HG03159 (cell line): ENCODE measurements at regions not wholly inside any gene's neighbourhood (a gene's known extent, or its start where the extent isn't known, plus 50 kb on each side); places are given as distances from the start of the nearest gene placed in this dataset.

Experiments
- ATAC-seq: cut with Tn5 transposase; IDR thresholded peaks from one replicate; pipeline ENCODE4 v1.9.1; 2021; ENCODE audit warnings: mild to moderate bottlenecking, moderate library complexity; ENCODE audit not compliant: unreplicated experiment

DNA sequence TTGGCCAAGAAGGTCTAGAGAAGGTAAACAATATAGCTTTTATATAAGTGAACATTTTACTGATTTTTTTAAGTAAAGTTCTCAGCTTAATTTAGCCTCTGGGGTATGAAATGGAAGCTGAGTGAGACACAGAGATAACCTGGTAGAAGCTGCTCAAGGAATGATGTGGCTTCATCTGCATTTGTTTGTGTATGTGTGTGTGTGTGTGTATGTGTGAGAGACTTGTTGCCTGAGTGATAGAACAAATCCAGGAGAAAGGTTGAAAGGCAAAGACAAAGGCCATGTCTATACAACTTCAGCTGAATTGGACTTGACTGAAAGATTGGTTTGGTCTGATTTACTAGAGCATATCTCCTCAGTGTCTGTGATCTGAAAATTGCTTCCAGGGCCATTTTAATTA lies 63.6 kb downstream of the PCDH7 start:
- ATAC-seq = no peak

DNA sequence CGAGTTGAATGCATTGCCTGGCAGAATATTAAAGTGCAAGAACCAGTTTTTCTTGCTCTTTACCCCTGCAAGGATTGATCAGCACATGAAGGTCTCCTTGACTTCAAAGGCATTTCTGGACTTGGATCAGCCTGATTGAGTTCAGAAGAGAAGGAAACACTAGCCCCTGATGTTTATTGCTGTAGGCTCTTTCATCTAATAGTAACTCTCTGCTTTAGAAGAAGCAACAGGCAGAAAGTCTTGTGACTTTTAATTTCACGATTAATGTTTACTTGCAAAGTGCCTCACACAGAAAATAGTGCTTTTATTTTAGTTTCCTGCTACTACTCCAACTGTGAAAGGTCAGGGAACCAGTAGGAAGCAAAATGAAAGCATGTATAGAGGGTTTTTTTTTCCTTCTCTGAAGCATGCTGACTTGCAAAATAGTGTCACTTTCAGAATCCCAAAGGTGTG lies 69.1 kb downstream of the PCDH7 start:
- no peak for ATAC-seq

DNA sequence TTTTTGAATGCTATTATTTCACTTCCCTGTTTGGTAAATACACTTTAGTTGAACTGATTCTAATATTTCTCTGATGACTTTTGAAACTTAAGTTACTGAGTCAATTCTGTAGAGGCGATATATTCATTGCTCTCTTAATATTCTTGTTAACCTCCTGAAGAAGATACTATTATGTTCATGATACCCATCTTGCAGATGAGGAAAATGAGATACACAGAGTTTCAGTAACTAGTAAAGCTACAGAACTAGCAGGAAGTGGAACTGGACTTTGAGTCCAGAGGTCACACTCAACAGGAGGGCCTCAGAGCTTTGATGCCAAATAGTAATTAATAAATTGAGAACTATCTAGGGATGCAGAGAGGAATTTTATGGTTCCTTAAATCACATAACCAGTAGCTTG lies 70.0 kb downstream of the PCDH7 start:
- ATAC-seq = no peak

DNA sequence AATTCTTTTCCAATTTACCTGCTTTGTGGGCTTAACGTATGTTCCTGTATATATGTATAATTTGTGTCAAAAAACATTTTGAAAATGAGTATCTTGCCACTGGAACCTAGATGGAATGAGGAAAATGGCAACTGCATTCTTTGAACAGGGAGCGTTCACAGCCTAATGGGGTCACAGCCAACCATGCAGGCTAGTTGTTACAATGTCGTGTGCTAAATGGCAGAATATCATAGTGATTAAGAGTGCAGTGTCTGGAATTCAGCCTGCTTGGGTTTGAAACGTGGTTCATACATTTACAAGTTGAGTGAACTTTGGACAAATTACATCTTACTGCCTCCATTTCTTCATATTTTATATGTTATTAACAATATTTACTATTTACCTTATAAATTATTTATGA lies 70.8 kb downstream of the PCDH7 start:
- no peak for ATAC-seq

DNA sequence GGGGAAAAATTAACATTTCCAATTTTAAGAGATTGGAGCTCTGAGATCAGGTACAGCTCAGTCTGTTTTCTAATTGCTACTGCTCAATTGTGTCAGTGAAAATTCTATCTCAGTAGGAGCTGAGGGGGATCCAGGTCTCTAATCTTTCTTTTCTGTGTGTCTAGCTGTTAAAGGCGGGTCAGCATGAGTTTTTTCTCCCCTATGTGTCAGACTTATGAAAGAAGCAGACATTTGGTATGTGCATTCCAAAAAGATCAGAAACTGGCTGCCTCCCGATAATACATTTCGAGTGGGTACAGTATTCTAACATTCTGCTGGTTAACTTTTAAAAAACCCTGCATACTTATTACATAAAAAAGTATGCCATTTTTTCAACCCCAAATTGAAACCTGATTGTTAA lies 72.4 kb downstream of the PCDH7 start:
- ATAC-seq = no peak

DNA sequence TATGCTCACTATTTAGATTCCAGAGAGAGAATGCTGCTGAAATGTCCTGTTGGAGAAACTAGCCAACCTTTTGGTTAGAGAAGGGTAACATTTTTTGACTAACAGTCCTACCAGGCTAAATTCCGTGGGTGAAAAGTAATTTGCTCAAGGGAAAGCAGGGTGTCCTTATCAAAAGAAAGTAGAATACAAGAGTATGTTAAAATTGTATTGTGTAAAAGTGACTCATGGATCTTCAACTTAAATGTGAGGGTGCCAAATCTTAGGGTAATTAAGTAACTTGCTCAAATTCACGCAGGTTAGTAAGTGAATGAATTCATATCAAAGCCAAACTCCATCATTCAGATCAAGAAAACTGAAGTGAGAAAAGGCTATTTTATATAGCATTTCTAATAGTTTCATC lies 81.7 kb downstream of the PCDH7 start:
- no peak for ATAC-seq

DNA sequence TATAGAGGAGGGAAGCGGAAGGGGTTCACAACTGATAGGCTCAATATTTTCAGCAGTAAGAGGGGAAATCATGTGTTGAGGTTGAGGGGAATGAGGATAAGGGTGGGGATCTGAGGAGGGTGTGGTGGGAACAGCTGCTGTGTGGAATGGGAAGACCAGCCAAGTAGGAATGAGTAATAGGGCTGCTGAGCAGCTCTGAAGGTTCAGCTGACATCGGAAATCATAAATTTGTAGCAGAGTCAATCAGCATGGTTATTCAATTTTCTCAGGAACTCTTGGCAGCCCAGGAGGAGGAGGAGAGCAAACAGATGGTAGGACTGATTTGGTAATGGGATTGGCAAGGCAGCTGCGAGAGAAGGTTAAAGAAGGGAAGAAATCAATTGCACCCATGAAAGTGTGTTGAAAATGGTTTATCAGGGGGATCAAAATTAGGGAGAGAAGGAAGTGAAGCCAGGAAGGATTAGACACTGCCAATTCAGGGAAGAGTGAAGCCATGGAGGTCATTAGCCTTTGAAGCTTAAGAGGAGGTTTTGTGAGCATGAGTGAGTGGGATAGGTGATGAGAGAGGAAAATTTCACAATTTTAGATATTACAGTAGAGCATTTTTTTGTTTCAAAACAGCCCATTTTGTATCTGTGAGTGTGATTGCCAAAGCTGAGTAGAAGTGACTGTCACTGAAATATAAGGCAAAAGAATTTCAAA lies 82.6 kb downstream of the PCDH7 start:
- ATAC-seq = no peak

DNA sequence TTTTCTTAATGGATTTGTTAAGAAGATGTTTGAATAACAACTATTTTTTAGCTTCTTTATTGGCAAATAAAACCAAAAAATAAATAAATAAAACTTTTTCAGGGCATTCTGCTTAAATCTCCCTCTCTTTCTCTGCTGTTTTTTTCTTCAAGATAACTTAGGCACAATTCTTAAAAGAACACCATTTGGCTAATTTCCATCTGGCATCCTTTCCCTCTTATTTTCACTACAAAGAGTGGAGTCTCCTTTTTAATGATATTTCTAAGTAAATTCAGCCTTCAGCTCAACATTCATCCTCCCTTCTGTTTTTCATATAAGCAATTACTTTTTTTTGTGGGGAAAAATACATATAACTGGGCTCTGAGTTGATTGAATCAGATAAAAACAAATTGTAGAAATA lies 88.1 kb downstream of the PCDH7 start:
- ATAC-seq = no peak

DNA sequence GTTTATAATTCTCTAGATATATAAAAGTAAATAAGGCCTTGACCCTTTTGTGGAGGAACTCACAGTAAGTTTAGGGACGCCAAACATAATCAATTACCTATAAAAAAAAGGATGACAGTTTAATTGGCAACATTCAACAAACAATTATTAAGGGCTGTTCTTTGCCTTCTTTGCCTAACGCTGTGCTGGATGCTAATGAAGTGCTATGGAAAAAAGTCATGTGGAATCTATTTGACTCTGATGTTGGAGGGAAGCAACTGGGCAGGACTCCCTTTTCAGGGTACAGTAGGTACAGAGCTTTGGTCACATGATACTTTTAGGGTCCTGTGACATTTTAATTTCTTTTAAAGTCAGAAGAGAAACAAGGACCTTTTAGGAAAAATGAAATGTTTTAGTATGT lies 91.1 kb downstream of the PCDH7 start:
- ATAC-seq = no peak

DNA sequence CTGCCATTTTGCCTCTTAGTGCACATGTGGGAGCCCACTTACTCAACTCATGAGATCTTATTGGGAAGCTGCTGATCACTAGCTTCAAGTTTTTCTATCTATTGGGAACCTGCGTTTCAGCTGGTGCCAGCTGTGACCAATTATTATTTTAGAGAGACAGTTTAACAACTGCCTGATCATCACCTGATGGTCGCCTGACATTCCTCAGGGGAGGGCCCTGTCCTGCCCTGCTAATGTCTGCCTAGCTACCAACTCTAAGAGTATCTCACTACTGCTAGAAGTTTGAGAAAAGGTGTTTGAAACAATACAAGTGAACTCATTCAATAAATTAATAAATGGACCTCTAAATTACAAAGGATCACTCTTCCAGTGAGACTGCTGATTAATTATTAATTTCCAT lies 95.5 kb downstream of the PCDH7 start:
- no peak for ATAC-seq

DNA sequence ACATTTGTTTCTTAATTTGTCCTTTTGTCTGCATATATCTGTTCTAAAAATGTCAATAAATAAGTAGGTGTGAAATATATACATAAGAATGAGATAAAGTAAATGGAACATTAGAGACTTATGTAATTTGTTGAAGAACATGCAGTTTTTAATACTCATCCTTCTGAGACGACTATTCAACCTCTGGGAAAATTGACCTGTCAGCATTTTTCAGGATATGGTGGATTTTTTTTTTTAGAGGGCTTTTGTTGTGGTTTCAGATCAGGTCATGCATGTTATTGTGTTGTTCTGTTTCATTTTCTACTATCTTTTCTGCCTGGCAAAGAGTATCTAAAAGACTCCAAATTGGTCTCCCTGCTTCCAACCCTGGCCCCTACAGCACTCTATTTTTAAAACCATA lies 97.3 kb downstream of the PCDH7 start:
- no peak for ATAC-seq

DNA sequence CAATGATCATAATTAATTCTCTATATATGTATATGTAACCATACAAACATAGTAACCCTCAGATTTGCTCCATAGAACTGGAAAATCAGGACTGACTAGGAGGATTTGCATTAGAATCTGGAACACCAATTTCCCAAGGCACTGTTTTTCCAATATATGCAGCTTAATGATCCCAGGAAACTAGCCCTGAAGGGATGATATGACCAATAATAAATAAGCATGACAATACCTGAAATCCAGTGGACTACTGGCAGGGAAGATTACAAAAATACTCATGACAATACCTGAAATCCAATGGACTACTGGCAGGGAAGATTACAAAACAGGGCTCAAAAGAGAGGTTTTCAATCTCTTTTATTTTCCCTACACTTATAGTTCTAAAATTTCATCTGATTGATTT lies 98.4 kb downstream of the PCDH7 start:
- ATAC-seq = no peak

DNA sequence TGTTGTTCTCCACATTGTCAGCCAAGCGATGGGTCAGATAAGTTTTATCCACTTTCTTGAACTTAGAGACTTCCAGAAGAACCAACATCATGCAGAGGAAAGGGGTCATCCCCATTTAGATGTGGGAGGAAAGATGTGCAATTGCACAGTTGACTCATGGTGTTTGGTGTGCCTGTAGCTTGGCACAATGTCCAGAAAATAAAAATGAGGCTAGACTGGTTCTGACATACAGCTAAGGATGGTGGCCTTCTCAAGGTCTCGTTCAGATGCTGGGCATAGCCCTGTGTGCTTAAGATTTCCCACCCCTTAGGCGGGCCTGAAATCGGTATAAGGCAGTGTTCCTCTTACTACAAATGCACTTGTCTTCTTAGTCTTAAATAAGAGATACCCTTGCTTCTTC lies 101.1 kb downstream of the PCDH7 start:
- no peak for ATAC-seq

DNA sequence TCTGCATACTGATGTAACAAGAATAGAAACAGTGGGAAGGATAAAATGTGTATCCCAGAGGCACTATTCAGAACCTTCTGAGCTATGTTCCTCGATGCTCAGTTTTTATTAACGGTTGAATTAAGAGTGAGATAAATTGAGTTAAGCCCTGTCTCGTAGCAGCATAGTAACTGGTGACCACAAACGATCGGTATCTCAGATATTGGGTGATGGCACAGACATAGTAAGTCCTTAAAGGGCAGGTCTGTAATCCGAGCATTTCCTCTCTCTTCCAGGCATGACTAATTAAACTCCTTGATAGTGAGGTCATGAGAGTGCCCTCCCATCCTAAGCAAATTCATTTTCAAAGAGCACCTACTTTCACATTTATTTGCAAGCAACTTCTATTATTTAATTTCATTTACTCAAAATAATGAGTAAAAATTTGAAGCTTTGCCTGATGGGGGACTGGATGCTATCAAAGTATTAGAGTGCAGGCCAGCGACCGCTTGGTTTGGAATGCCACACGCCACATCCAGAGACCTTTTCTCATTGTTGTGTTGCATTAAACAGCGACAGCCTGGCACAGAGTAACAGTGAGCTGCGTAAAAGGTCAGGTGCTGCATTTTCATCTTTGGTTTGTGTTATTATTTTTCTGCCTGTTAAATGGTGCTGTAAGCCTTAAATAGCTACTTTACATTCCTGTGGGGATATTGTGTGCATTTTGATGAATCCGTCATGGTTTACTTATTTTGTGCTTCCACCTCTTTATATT lies 101.9 kb downstream of the PCDH7 start:
- no peak for ATAC-seq

DNA sequence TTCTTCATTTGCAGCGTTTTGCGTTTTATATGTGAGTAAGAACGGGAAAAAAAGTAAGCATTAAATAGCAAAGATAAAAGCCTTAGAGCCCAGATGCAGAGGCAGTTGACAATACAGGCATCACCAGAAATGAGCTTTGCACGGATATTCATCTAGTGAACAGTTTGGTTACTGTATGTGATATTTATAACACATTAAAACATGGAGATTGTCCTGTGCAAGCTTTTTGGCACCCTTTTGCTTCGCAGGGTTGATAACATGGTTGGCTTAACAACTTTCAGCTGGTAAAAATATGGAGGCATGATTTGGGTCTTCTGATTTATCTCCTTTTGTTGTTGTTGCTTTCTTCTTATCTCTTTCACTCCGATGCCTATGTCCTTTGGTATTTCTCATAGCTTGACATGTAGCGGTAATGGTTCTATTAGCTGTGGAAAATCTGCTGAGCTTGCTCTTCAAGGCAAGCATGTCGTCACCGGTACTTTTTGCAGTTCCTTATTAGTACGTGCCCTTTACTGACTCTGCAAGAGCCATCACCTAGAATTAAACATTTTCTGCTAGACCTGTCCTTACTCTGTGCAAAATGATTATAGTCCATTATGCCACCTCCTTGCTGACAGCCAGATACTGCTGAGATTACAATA lies 102.9 kb downstream of the PCDH7 start:
- no peak for ATAC-seq

DNA sequence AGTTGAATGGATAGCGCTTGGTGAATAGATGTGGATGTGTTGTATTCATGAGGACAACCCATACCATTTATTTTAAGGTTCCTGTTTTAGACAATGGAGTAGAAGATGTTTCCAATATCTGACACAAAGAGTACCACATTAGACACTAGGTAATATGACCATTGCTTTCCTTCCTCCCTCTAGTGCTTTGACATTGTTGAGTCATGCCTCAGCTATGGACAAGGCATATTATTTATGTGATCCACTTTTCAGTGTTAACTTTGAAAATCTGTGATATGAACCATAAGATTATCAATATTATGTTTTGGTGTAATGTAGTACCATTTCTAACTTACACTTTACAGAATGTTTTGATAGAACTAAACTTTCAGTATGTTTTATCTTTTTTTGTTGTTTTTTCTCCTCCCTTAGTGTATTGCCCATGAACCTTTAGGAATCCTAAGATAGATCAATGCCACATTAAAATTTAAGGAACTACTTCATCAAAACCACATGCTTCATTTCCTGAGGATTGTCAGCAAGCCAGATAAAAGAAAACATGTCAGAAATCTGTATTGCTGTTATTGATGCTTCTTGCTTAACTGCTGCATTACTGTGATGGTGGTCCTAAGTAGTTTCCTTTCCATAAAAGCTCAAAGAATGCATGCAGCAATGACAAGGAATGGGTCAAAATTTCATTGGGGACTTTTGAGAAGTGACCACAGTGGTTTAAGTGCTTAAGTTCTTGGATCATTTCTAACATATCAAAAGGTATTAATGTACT lies 105.0 kb downstream of the PCDH7 start:
- no peak for ATAC-seq

DNA sequence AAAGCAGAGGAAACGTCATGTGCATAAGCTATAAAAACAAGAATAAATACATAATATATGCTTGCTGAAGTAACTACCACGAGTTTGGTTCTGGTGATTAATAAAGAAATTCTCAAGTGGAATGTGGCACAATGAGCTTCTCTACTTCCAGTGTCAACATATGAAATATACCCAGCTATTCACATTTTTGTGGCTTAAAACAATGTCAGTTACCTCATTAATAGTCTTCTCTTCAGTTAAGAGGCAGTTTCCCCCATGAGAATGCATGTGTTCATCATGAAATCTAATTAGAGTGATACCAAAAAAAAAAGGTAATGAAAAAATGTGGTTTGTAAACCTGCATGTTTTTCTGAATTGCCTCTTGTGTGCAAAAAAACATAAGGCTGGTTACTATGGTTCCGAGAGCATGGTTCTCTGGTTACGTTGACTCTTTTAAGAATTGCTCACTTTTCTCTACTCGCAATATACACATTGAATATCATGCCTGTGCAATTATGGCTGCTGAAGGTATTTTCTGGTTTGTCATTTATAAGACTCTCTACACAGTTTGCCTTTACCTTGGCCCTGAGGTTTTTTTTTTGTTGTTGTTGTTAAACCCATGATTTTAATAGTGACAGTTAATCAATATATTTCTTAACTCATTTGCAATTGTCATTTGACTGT lies 108.2 kb downstream of the PCDH7 start:
- no peak for ATAC-seq

DNA sequence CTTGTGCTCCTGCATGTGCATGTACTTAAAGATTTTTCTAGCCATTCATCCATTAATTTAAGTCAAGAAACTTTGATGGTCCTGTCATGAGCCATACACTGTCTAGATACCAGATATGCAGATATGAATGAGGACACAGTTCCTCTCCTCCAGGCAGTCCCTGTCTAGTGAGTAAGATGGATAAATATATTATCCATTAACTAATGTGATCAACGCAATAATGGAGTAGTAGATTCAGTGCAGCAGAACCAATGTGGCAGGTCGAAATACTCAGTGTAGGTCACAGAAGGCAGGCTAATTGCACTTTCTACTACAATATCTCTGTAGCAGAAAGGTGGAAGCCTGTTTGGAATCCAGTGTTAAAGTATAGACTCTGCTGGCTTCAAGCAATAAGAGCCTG lies 112.5 kb downstream of the PCDH7 start:
- ATAC-seq = no peak

DNA sequence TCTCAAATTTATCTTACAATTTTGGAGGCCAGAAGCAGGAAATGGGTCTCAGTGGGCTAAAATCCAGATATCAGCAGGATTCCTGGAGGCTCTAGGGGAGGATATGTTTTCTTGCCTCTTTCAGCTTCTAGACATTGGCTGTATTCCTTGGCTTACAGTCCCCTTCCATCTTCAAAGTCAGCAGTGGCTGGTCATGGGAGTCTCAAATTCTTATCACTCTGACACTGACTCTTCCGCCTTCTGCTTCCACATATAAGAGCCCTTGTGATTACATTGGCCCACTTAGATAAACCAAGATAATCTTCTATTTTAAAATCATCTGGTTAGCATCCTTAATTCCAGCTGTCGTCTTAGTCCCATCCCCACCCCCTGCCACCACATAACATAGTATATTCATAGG lies 113.0 kb downstream of the PCDH7 start:
- ATAC-seq = no peak

DNA sequence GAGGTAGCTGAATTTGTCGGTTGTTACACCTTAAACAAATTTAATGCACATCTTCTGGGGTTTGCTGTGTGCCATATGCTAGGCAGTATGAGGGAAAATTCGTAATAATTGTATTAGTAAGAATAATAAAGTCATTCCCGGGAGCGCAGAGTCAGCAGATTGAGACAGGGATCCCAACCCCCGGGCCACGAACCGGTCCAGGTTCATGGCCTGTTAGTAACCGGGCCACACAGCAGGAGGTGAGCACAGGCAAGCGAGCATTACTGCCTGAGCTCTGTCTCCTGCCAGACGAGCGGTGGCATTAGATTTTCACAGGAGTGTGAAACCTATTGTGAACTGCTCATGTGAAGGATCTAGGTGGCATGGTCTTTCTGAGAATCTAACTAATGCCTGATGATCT lies 114.9 kb downstream of the PCDH7 start:
- no peak for ATAC-seq

DNA sequence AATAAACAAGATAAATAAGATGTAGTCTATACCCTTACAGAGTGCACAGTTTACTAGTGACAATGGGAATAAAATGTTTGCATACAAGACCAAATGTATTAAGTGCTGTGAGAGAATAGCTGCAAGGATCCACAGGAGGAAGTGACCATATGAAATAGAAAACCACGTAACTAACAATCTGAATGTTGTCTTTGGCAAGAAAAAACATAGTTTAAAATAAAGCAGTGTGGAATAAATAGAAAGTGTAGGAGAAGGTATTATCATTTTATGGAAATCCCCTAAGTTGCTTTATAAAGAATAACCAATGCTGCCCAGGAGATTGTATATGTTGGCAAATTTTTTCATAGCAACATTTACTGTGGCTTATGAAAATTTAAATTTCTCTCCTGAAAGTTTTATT lies 116.1 kb downstream of the PCDH7 start:
- ATAC-seq = no peak
